Ovary (tissue), 3 donors: ENCODE measurements at regions not wholly inside any gene's neighbourhood (a gene's known extent, or its start where the extent isn't known, plus 50 kb on each side); places are given as distances from the start of the nearest gene placed in this dataset.

ENCODE experiments used
- EP300 ChIP-seq: sonication (generic); formaldehyde crosslinking; IDR thresholded peaks from one replicate; pipeline ENCODE4 v1.6.1; 2017; ENCODE audit warnings: antibody characterized with exemption
- POLR2A ChIP-seq: fragments of 450-650 bp; IDR thresholded peaks from one replicate; pipeline ENCODE4 v1.6.1; 2017; ENCODE audit warnings: antibody characterized with exemption, mild to moderate bottlenecking, moderate library complexity
- TF ChIP-seq, protein P1 (sequence below), 3 donors: fragments of 450-650 bp in 2 of 3; fragments of 200-600 bp in 1 of 3; IDR thresholded peaks; one replicate each; pipeline versions ENCODE4 v1.5.1 to v1.8.0; 2016 to 2022; ENCODE audit warnings: antibody characterized with exemption in 3 of 3, mild to moderate bottlenecking in 1 of 3
- donor health status: DM: no; HTN: no; CAD: no.

DNA sequence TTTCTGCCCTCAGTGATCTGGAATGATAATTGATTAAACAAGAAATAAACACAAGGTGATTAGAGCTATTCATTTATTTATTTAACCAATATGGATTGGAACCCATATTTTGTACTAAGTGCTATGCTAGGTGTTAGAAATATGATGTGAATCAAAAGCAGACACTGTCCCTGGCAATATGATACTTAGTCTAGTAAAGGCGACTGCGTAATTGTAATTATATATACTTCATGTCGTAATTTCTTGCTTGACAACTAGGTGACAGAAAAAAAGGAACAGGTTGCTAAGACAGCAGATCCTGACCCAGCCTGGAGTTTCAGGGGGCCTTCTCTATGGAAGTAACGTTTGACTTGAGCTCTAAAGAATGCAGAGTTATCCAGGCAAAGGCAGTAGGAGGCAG, 236.5 kb upstream of the F9 start:
- TF ChIP-seq, protein P1, sequence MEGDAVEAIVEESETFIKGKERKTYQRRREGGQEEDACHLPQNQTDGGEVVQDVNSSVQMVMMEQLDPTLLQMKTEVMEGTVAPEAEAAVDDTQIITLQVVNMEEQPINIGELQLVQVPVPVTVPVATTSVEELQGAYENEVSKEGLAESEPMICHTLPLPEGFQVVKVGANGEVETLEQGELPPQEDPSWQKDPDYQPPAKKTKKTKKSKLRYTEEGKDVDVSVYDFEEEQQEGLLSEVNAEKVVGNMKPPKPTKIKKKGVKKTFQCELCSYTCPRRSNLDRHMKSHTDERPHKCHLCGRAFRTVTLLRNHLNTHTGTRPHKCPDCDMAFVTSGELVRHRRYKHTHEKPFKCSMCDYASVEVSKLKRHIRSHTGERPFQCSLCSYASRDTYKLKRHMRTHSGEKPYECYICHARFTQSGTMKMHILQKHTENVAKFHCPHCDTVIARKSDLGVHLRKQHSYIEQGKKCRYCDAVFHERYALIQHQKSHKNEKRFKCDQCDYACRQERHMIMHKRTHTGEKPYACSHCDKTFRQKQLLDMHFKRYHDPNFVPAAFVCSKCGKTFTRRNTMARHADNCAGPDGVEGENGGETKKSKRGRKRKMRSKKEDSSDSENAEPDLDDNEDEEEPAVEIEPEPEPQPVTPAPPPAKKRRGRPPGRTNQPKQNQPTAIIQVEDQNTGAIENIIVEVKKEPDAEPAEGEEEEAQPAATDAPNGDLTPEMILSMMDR (IDR thresholded peaks at IDR 0.05): no peak
- TF ChIP-seq POLR2A (no peak), EP300 (no peak)
